ENCODE measurements at regions not wholly inside any gene's neighbourhood (a gene's known extent, or its start where the extent isn't known, plus 50 kb on each side); places are given as distances from the start of the nearest gene placed in this dataset.

- no peak for DNase-seq (ENCODE audit: insufficient read length, low spot score, missing footprints)
- no peak for TF ChIP-seq CTCF (IDR thresholded peaks at IDR 0.05; ENCODE audit: extremely low read depth, low read depth, low read length)
- Histone ChIP-seq H3K79me2 (ENCODE audit: insufficient read depth, low read length) (no peaks in the 10 kb centered on the region), H3K4me2 (ENCODE audit: insufficient read depth, low read length) (no peak overlapping the region), H2AFZ (ENCODE audit: low read length) (no peak overlapping the region), H3K36me3 (ENCODE audit: insufficient read depth, low read length) (no peaks in the 10 kb centered on the region), H3K27ac (ENCODE audit: low read depth, low read length) (no peak overlapping the region), H3K9me3 (ENCODE audit: low read depth, low read length) (no peaks in the 10 kb centered on the region), H3K27me3 (ENCODE audit: insufficient read depth, low read length) (no peaks in the 10 kb centered on the region), H3K4me1 (ENCODE audit: insufficient read depth, low read length) (no peaks in the 10 kb centered on the region), H3K4me3 (ENCODE audit: insufficient read depth, low read length) (no peak overlapping the region), H4K20me1 (ENCODE audit: insufficient read depth, low read length) (no peaks in the 10 kb centered on the region)
These were observed 673.7 kb upstream of the MIR17HG start for GRCh38 chr13:90673746-90674145.

- Histone ChIP-seq H3K4me3 (ENCODE audit: insufficient read depth, low read length) (no peak overlapping the region), H3K9me3 (ENCODE audit: low read depth, low read length) (no peaks in the 10 kb centered on the region), H3K79me2 (ENCODE audit: insufficient read depth, low read length) (no peaks in the 10 kb centered on the region), H3K27ac (ENCODE audit: low read depth, low read length) (no peak overlapping the region), H3K4me2 (ENCODE audit: insufficient read depth, low read length) (no peak overlapping the region), H2AFZ (ENCODE audit: low read length) (no peak overlapping the region), H4K20me1 (ENCODE audit: insufficient read depth, low read length) (no peaks in the 10 kb centered on the region), H3K36me3 (ENCODE audit: insufficient read depth, low read length) (no peaks in the 10 kb centered on the region), H3K27me3 (ENCODE audit: insufficient read depth, low read length) (no peaks in the 10 kb centered on the region), H3K4me1 (ENCODE audit: insufficient read depth, low read length) (no peaks in the 10 kb centered on the region)
- TF ChIP-seq CTCF (IDR thresholded peaks at IDR 0.05; ENCODE audit: extremely low read depth, low read depth, low read length), result no peak
- DNase-seq (ENCODE audit: insufficient read length, low spot score, missing footprints), result no peak
These were observed 672.4 kb upstream of the MIR17HG start for GRCh38 chr13:90675129-90675528.

GRCh38 chr13:90680826-90681225 is 666.7 kb upstream of the MIR17HG start:
- H3K27me3 ChIP-seq (ENCODE audit: insufficient read depth, low read length), result no peaks in the 10 kb centered on the region
- DNase-seq (ENCODE audit: insufficient read length, low spot score, missing footprints), result no peak

GRCh38 chr13:90683711-90684131 is 663.8 kb upstream of the MIR17HG start:
- H3K9me3 ChIP-seq (ENCODE audit: low read depth, low read length), result no peaks in the 10 kb centered on the region
- no peak for DNase-seq (ENCODE audit: insufficient read length, low spot score, missing footprints)

More at GRCh38 chr13:90680826-90681225, 666.7 kb upstream of the MIR17HG start:
- Histone ChIP-seq H3K4me2 (ENCODE audit: insufficient read depth, low read length) (no peak overlapping the region), H2AFZ (ENCODE audit: low read length) (no peak overlapping the region), H3K36me3 (ENCODE audit: insufficient read depth, low read length) (no peaks in the 10 kb centered on the region), H3K27ac (ENCODE audit: low read depth, low read length) (no peak overlapping the region), H3K4me1 (ENCODE audit: insufficient read depth, low read length) (no peaks in the 10 kb centered on the region), H3K9me3 (ENCODE audit: low read depth, low read length) (no peaks in the 10 kb centered on the region), H3K4me3 (ENCODE audit: insufficient read depth, low read length) (no peak overlapping the region), H4K20me1 (ENCODE audit: insufficient read depth, low read length) (no peaks in the 10 kb centered on the region), H3K79me2 (ENCODE audit: insufficient read depth, low read length) (no peaks in the 10 kb centered on the region)
- TF ChIP-seq CTCF (IDR thresholded peaks at IDR 0.05; ENCODE audit: extremely low read depth, low read depth, low read length), result no peak

More at GRCh38 chr13:90683711-90684131, 663.8 kb upstream of the MIR17HG start:
- Histone ChIP-seq H3K27ac (ENCODE audit: low read depth, low read length) (no peak overlapping the region), H3K79me2 (ENCODE audit: insufficient read depth, low read length) (no peaks in the 10 kb centered on the region), H3K27me3 (ENCODE audit: insufficient read depth, low read length) (no peaks in the 10 kb centered on the region), H4K20me1 (ENCODE audit: insufficient read depth, low read length) (no peaks in the 10 kb centered on the region), H2AFZ (ENCODE audit: low read length) (no peak overlapping the region), H3K4me3 (ENCODE audit: insufficient read depth, low read length) (no peak overlapping the region), H3K36me3 (ENCODE audit: insufficient read depth, low read length) (no peaks in the 10 kb centered on the region), H3K4me2 (ENCODE audit: insufficient read depth, low read length) (no peak overlapping the region), H3K4me1 (ENCODE audit: insufficient read depth, low read length) (no peaks in the 10 kb centered on the region)
- TF ChIP-seq CTCF (IDR thresholded peaks at IDR 0.05; ENCODE audit: extremely low read depth, low read depth, low read length), result no peak

Measured in osteoblast (primary cell).